Neural progenitor cell (in vitro differentiated cells): ENCODE measurements at regions not wholly inside any gene's neighbourhood (a gene's known extent, or its start where the extent isn't known, plus 50 kb on each side); places are given as distances from the start of the nearest gene placed in this dataset.

ENCODE experiments used
- CTCF ChIP-seq: fragments of 200-600 bp; sonication (generic); IDR thresholded peaks from 2 replicates; pipeline ENCODE4 v1.5.1; 2017; ENCODE audit warnings: antibody characterized with exemption, mild to moderate bottlenecking
- EZH2 ChIP-seq: fragments of 200-600 bp; sonication (generic); IDR thresholded peaks from 2 replicates; pipeline ENCODE4 v1.6.1; 2017; ENCODE audit warnings: antibody characterized with exemption, mild to moderate bottlenecking, moderate library complexity
- EZH2phosphoT487 ChIP-seq: fragments of 200-600 bp; sonication (generic); IDR thresholded peaks from 2 replicates; pipeline ENCODE4 v1.6.1; 2017; ENCODE audit warnings: antibody characterized with exemption

- TF ChIP-seq CTCF (no peak), EZH2phosphoT487 (no peak), EZH2 (no peak)
Measured at GRCh38 chr1:36584874-36585453, 102.3 kb upstream of the CSF3R start.
